ENCODE measurements at regions not wholly inside any gene's neighbourhood (a gene's known extent, or its start where the extent isn't known, plus 50 kb on each side); places are given as distances from the start of the nearest gene placed in this dataset.

- POLR2A ChIA-PET, result no interaction called here
- no peaks in the 10 kb centered on the region for H3K36me3 ChIP-seq (ENCODE audit: control insufficient read depth in 2 of 2, insufficient read depth in 1 of 2, low read length in 2 of 2)
- H3K9me3 ChIP-seq (ENCODE audit: control insufficient read depth, insufficient read depth, low read depth, low read length), result no peaks in the 10 kb centered on the region
- no peak overlapping the region for H3K27ac ChIP-seq (ENCODE audit: extremely low read depth, low read depth, low read length)
- TF ChIP-seq ZNF341 (tag by site-specific recombination; IDR thresholded peaks at IDR 0.05; ENCODE audit: low read depth) (no peak), ZNF600 (tag by site-specific recombination; IDR thresholded peaks at IDR 0.05) (no peak), ZNF148 (tag by site-specific recombination; IDR thresholded peaks at IDR 0.05; ENCODE audit: borderline replicate concordance) (no peak), ZNF221 (tag by site-specific recombination; IDR thresholded peaks at IDR 0.05; ENCODE audit: borderline replicate concordance) (no peak)
- H3K4me3 ChIP-seq (ENCODE audit: low read depth, low read length), result no peak overlapping the region
- H3K4me1 ChIP-seq (ENCODE audit: control insufficient read depth, insufficient read depth, low read length), result no peaks in the 10 kb centered on the region
- CTCF ChIA-PET, result no interaction called here
Observed at GRCh38 chr3:20668411-20668810, 482.4 kb upstream of the SGO1 start.

- Histone ChIP-seq H3K27ac (ENCODE audit: extremely low read depth, low read depth, low read length) (no peak overlapping the region), H3K9me3 (ENCODE audit: control insufficient read depth, insufficient read depth, low read depth, low read length) (no peaks in the 10 kb centered on the region), H3K4me1 (ENCODE audit: control insufficient read depth, insufficient read depth, low read length) (no peaks in the 10 kb centered on the region), H3K4me3 (ENCODE audit: low read depth, low read length) (no peak overlapping the region), H3K36me3 (ENCODE audit: control insufficient read depth in 2 of 2, insufficient read depth in 1 of 2, low read length in 2 of 2) (no peaks in the 10 kb centered on the region)
- ChIA-PET CTCF (no interaction called here), POLR2A (no interaction called here)
- TF ChIP-seq ZNF274 (IDR thresholded peaks at IDR 0.05; ENCODE audit: low read length), result no peak
- no peak for TF ChIP-seq ZNF274 (tag by site-specific recombination; IDR thresholded peaks at IDR 0.05; ENCODE audit: borderline replicate concordance)
- TF ChIP-seq ZNF138 (tag by site-specific recombination; IDR thresholded peaks at IDR 0.05; ENCODE audit: borderline replicate concordance), result no peak
- TF ChIP-seq ZNF473 (tag by site-specific recombination; IDR thresholded peaks at IDR 0.05), result no peak
- no peak for TF ChIP-seq OSR2 (tag by site-specific recombination; IDR thresholded peaks at IDR 0.05)
- TF ChIP-seq ZNF157 (tag by site-specific recombination; IDR thresholded peaks at IDR 0.05), result no peak
- TF ChIP-seq ZNF23 (tag by site-specific recombination; IDR thresholded peaks at IDR 0.05; ENCODE audit: borderline replicate concordance), result no peak
- no peak for TF ChIP-seq ZBTB17 (tag by site-specific recombination; IDR thresholded peaks at IDR 0.05)
- TF ChIP-seq SALL2 (tag by site-specific recombination; IDR thresholded peaks at IDR 0.05; ENCODE audit: borderline replicate concordance), result no peak
- no peak for TF ChIP-seq ZNF175 (tag by site-specific recombination; IDR thresholded peaks at IDR 0.05)
- TF ChIP-seq ZNF670 (tag by site-specific recombination; IDR thresholded peaks at IDR 0.05; ENCODE audit: low read depth), result no peak
- no peak for TF ChIP-seq ZXDB (tag by site-specific recombination; IDR thresholded peaks at IDR 0.05)
- TF ChIP-seq CTCF (tag by site-specific recombination; IDR thresholded peaks at IDR 0.05), result no peak
- no peak for TF ChIP-seq ZNF629 (tag by site-specific recombination; IDR thresholded peaks at IDR 0.05)
- no peak for TF ChIP-seq TCF7L2 (IDR thresholded peaks at IDR 0.05; ENCODE audit: borderline replicate concordance, low read depth, low read length)
- TF ChIP-seq ZNF341 (tag by site-specific recombination; IDR thresholded peaks at IDR 0.05; ENCODE audit: low read depth), result no peak
- no peak for TF ChIP-seq ZNF324 (tag by site-specific recombination; IDR thresholded peaks at IDR 0.05)
- TF ChIP-seq ZSCAN23 (tag by site-specific recombination; IDR thresholded peaks at IDR 0.05), result no peak
- no peak for TF ChIP-seq ZNF202 (tag by site-specific recombination; IDR thresholded peaks at IDR 0.05; ENCODE audit: borderline replicate concordance)
- TF ChIP-seq ZNF121 (tag by site-specific recombination; IDR thresholded peaks at IDR 0.05), result no peak
Observed at GRCh38 chr3:20666091-20666490, 480.1 kb upstream of the SGO1 start.
